Suprapubic skin (tissue), 4 donors: ENCODE measurements at regions not wholly inside any gene's neighbourhood (a gene's known extent, or its start where the extent isn't known, plus 50 kb on each side); places are given as distances from the start of the nearest gene placed in this dataset.

Source experiments
- EP300 ChIP-seq: sonication (generic); formaldehyde crosslinking; IDR thresholded peaks from one replicate; pipeline ENCODE4 v1.6.1; 2017; ENCODE audit warnings: antibody characterized with exemption
- POLR2A ChIP-seq, 2 donors: fragments of 450-650 bp; IDR thresholded peaks; one replicate each; pipeline ENCODE4 v1.6.1; 2017; ENCODE audit warnings: antibody characterized with exemption in 2 of 2, mild to moderate bottlenecking in 2 of 2, moderate library complexity in 2 of 2
- POLR2AphosphoS5 ChIP-seq, 3 donors: sonication (generic); formaldehyde crosslinking; IDR thresholded peaks; one replicate each; pipeline ENCODE4 v1.6.1; 2017; ENCODE audit warnings: antibody characterized with exemption in 3 of 3
- TF ChIP-seq, protein P1 (sequence below), 2 donors: fragments of 200-600 bp in 1 of 2; fragments of 450-650 bp in 1 of 2; sonication (generic) in 1 of 2; IDR thresholded peaks; one replicate each; pipeline ENCODE4 v1.5.1; 2016 to 2019; ENCODE audit warnings: antibody characterized with exemption in 2 of 2, mild to moderate bottlenecking in 1 of 2, moderate library complexity in 1 of 2

DNA sequence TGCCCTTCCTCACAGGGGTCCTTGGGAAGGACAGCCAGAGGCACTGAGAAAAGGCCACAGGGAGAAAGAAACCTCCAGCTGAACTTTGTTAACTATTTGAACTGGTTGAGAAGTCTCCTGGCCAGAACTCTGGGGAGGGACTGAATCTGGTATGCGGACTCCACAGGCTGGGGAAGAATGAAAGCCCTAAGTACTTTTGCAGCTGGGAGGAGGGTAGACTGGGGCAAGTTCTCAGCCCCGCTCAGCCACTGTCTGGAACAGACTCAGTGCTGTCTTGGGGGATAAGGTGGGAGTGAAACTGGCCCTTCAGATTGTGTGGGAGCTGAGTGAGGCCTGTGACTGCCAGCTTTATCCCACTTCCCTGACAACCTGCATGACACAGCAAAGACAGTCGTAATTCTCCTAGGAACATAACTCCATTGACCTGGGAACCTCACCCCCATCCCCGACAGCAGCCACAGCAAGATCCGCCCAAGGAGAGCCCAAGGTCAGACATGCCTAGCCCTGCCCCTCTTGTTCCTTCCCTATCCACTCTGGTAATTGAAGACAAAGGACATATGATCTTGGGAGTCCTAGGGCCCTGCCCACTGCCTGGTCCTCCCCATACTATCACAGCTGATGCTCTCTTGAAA, 475.1 kb upstream of the CNTN5 start:
- TF ChIP-seq, protein P1, sequence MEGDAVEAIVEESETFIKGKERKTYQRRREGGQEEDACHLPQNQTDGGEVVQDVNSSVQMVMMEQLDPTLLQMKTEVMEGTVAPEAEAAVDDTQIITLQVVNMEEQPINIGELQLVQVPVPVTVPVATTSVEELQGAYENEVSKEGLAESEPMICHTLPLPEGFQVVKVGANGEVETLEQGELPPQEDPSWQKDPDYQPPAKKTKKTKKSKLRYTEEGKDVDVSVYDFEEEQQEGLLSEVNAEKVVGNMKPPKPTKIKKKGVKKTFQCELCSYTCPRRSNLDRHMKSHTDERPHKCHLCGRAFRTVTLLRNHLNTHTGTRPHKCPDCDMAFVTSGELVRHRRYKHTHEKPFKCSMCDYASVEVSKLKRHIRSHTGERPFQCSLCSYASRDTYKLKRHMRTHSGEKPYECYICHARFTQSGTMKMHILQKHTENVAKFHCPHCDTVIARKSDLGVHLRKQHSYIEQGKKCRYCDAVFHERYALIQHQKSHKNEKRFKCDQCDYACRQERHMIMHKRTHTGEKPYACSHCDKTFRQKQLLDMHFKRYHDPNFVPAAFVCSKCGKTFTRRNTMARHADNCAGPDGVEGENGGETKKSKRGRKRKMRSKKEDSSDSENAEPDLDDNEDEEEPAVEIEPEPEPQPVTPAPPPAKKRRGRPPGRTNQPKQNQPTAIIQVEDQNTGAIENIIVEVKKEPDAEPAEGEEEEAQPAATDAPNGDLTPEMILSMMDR (IDR thresholded peaks at IDR 0.05) = no peak
- TF ChIP-seq POLR2A (IDR thresholded peaks at IDR 0.05) (no peak), EP300 (no peak), POLR2AphosphoS5 (IDR thresholded peaks at IDR 0.05) (no peak)
